MM.1S (cell line): ENCODE measurements at regions not wholly inside any gene's neighbourhood (a gene's known extent, or its start where the extent isn't known, plus 50 kb on each side); places are given as distances from the start of the nearest gene placed in this dataset.

ENCODE experiments used
- EZH2 ChIP-seq: fragments of 300-600 bp; sonication (generic); optimal IDR thresholded peaks from 2 replicates; pipeline ENCODE3; 2017; ENCODE audit warnings: low read depth, mild to moderate bottlenecking, antibody characterized with exemption, low read length, mixed read lengths
- TF ChIP-seq, protein P1 (sequence below): fragments of 300-600 bp; sonication (generic); IDR thresholded peaks from 2 replicates; pipeline ENCODE4 v1.5.1; 2016; ENCODE audit warnings: antibody characterized with exemption, low read length, mixed read lengths

DNA sequence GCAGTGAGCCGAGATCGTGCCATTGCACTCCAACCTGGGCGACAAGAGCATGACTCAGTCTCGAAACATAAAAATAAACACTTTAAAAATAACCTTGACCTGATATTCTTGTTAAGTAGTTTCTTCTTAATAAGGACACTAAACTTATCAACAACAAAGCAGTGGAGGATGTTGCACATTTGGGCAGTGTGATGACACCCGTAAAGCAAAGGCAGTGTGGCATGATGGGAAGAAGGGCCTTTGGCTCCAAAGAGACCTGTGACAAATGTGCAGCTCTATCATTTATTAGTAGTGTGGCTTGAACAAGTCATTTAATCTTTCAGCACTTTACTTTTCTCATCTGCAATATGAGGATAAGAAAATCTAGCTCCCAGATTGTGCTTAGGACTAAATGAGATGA lies 348.0 kb upstream of the PLD5 start:
- TF ChIP-seq, protein P1, sequence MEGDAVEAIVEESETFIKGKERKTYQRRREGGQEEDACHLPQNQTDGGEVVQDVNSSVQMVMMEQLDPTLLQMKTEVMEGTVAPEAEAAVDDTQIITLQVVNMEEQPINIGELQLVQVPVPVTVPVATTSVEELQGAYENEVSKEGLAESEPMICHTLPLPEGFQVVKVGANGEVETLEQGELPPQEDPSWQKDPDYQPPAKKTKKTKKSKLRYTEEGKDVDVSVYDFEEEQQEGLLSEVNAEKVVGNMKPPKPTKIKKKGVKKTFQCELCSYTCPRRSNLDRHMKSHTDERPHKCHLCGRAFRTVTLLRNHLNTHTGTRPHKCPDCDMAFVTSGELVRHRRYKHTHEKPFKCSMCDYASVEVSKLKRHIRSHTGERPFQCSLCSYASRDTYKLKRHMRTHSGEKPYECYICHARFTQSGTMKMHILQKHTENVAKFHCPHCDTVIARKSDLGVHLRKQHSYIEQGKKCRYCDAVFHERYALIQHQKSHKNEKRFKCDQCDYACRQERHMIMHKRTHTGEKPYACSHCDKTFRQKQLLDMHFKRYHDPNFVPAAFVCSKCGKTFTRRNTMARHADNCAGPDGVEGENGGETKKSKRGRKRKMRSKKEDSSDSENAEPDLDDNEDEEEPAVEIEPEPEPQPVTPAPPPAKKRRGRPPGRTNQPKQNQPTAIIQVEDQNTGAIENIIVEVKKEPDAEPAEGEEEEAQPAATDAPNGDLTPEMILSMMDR = no peak
- no peak for TF ChIP-seq EZH2
